ENCODE measurements at regions not wholly inside any gene's neighbourhood (a gene's known extent, or its start where the extent isn't known, plus 50 kb on each side); places are given as distances from the start of the nearest gene placed in this dataset.

- ChIA-PET POLR2A (no interaction called here), CTCF (no interaction called here)
- Histone ChIP-seq H4K20me1 (replicated peaks; ENCODE audit: control insufficient read depth, extremely low read depth, insufficient read depth, low read length) (no peaks in the 10 kb centered on the region), H3K9me3 (replicated peaks; ENCODE audit: control insufficient read depth, insufficient read depth, low read length) (no peaks in the 10 kb centered on the region), H3K9me1 (replicated peaks; ENCODE audit: control insufficient read depth, extremely low read depth, insufficient read depth, low read length) (no peaks in the 10 kb centered on the region), H3K4me3 (replicated peaks in 1 of 3; ENCODE audit: insufficient read depth in 1 of 3, low read depth in 1 of 3, low read length in 3 of 3) (no peak overlapping the region), H3K27ac (ENCODE audit: insufficient read depth, low read depth, low read length) (no peak overlapping the region), H3K27me3 (ENCODE audit: control insufficient read depth in 2 of 2, insufficient read depth in 2 of 2, low read length in 2 of 2) (no peaks in the 10 kb centered on the region), H2AFZ (ENCODE audit: low read depth, low read length) (no peak overlapping the region), H3K4me2 (ENCODE audit: insufficient read depth, low read length) (no peak overlapping the region), H3K36me3 (ENCODE audit: control insufficient read depth in 2 of 2, extremely low read depth in 1 of 2, insufficient read depth in 2 of 2, low read length in 2 of 2) (no peaks in the 10 kb centered on the region), H3K9ac (replicated peaks; ENCODE audit: extremely low read depth, insufficient read depth, low read length) (no peak overlapping the region), H3K4me1 (ENCODE audit: control insufficient read depth, extremely low read depth, insufficient read depth, low read length) (no peaks in the 10 kb centered on the region), H3K79me2 (ENCODE audit: control insufficient read depth, insufficient read depth, low read length) (no peaks in the 10 kb centered on the region)
- dilution Hi-C loops (cut with MboI; ENCODE audit: extremely low pct_ligation_motif_present, low sequenced_read_pairs) (no loop called here), intact Hi-C loops (cut with micrococcal nuclease) (no loop called here)
- FAIRE-seq (no peak), DNase-seq (ENCODE audit: low read depth, low spot score) (no peak)
- TF ChIP-seq EZH2 (IDR thresholded peaks at IDR 0.05; ENCODE audit: borderline replicate concordance, low read depth, low read length, severe bottlenecking) (no peak), POLR2AphosphoS5 (IDR thresholded peaks at IDR 0.05; ENCODE audit: insufficient read depth, low read depth, low read length) (no peak), GATA2 (IDR thresholded peaks at IDR 0.05; ENCODE audit: insufficient read depth, insufficient read length, low read depth, low read length) (no peak)
- no TSS peak for BruUV-seq (replicated peaks)
Measured at GRCh38 chr18:39166776-39167175, 1601.2 kb upstream of the CELF4 start.

GRCh38 chr18:39162013-39162827 lies 1596.6 kb upstream of the CELF4 start:
- no peaks in the 10 kb centered on the region for H3K4me1 ChIP-seq (ENCODE audit: control insufficient read depth, extremely low read depth, insufficient read depth, low read length)
- no peak overlapping the region for H3K4me3 ChIP-seq (replicated peaks in 1 of 3; ENCODE audit: insufficient read depth in 1 of 3, low read depth in 1 of 3, low read length in 3 of 3)
- no peaks in the 10 kb centered on the region for H4K20me1 ChIP-seq (replicated peaks; ENCODE audit: control insufficient read depth, extremely low read depth, insufficient read depth, low read length)
- no peaks in the 10 kb centered on the region for H3K79me2 ChIP-seq (ENCODE audit: control insufficient read depth, insufficient read depth, low read length)
- TF ChIP-seq POLR2AphosphoS5 (IDR thresholded peaks at IDR 0.05; ENCODE audit: insufficient read depth, low read depth, low read length) (no peak), FOS (IDR thresholded peaks at IDR 0.05; ENCODE audit: borderline replicate concordance, insufficient read depth, low read length) (no peak), CTCF (IDR thresholded peaks at IDR 0.05; ENCODE audit: extremely low read depth in 1 of 2, insufficient read depth in 1 of 2, low read depth in 1 of 2, low read length in 2 of 2) (no peak), GATA2 (IDR thresholded peaks at IDR 0.05; ENCODE audit: insufficient read depth, insufficient read length, low read depth, low read length) (no peak), MYC (IDR thresholded peaks at IDR 0.05; ENCODE audit: low read depth, low read length) (no peak), EZH2 (IDR thresholded peaks at IDR 0.05; ENCODE audit: borderline replicate concordance, low read depth, low read length, severe bottlenecking) (no peak), MAX (IDR thresholded peaks at IDR 0.05; ENCODE audit: insufficient read depth, insufficient read length) (no peak), JUN (IDR thresholded peaks at IDR 0.05; ENCODE audit: borderline replicate concordance, insufficient read depth, insufficient read length, low read depth) (no peak), POLR2A (IDR thresholded peaks at IDR 0.05; ENCODE audit: low read depth, low read length) (no peak)
- DNase-seq (ENCODE audit: low read depth, low spot score) (no peak), FAIRE-seq (no peak)
- H3K9me1 ChIP-seq (replicated peaks; ENCODE audit: control insufficient read depth, extremely low read depth, insufficient read depth, low read length), result no peaks in the 10 kb centered on the region
- no peak overlapping the region for H3K27ac ChIP-seq (ENCODE audit: insufficient read depth, low read depth, low read length)
- CTCF ChIA-PET, result interaction anchor here (0.7 to 1.0 kb wide), 2 partner anchors 131 to 678 kb away, joined by 4 read pairs; no protein-coding TSS in a partner anchor
- no peak overlapping the region for H3K9ac ChIP-seq (replicated peaks; ENCODE audit: extremely low read depth, insufficient read depth, low read length)
- no TSS peak for BruUV-seq (replicated peaks)
- H2AFZ ChIP-seq (ENCODE audit: low read depth, low read length), result no peak overlapping the region
- POLR2A ChIA-PET, result no interaction called here
- H3K4me2 ChIP-seq (ENCODE audit: insufficient read depth, low read length), result no peak overlapping the region
- H3K27me3 ChIP-seq (ENCODE audit: control insufficient read depth in 2 of 2, insufficient read depth in 2 of 2, low read length in 2 of 2), result no peaks in the 10 kb centered on the region
- H3K9me3 ChIP-seq (replicated peaks; ENCODE audit: control insufficient read depth, insufficient read depth, low read length), result no peaks in the 10 kb centered on the region
- H3K36me3 ChIP-seq (ENCODE audit: control insufficient read depth in 2 of 2, extremely low read depth in 1 of 2, insufficient read depth in 2 of 2, low read length in 2 of 2), result no peaks in the 10 kb centered on the region
- dilution Hi-C loops (cut with MboI; ENCODE audit: extremely low pct_ligation_motif_present, low sequenced_read_pairs) (no loop called here), intact Hi-C loops (cut with micrococcal nuclease) (no loop called here)

Data from endothelial cell of umbilical vein (primary cell).